SK-N-MC (cell line): ENCODE measurements at regions not wholly inside any gene's neighbourhood (a gene's known extent, or its start where the extent isn't known, plus 50 kb on each side); places are given as distances from the start of the nearest gene placed in this dataset.
"Not testable (repeated sequence)": the region's sequence is repeated elsewhere in the genome, so short reads cannot be mapped to it uniquely, and the experiment has no call there.

Experiments used
- EZH2 ChIP-seq: fragments of 200-600 bp; sonication (generic); IDR thresholded peaks from one replicate; pipeline ENCODE4 v1.6.1; 2017; ENCODE audit warnings: antibody characterized with exemption
- POLR2AphosphoS5 ChIP-seq: IDR thresholded peaks from 2 replicates; pipeline ENCODE4 v1.6.1; 2012; ENCODE audit warnings: mild to moderate bottlenecking, low read depth, low read length, borderline replicate concordance

GRCh38 chr9:108393481-108394001, 462.2 kb downstream of the ACTL7B start:
- TF ChIP-seq POLR2AphosphoS5, EZH2: not testable (repeated sequence)
